GM19239 (cell line): ENCODE measurements at regions not wholly inside any gene's neighbourhood (a gene's known extent, or its start where the extent isn't known, plus 50 kb on each side); places are given as distances from the start of the nearest gene placed in this dataset.
A peak's percentile ranks its signal among the peaks of the same experiment; 100 is the strongest.

ENCODE experiments used
- DNase-seq: peaks from one replicate; pipeline ENCODE4 v3.0.0; 2011; ENCODE audit warnings: low spot score; ENCODE audit not compliant: insufficient read length
- FAIRE-seq: peaks from 2 replicates; lab custom pipeline; 2011; peaks lifted over from hg19 to GRCh38; lab: Jason Lieb, UNC

GRCh38 chr10:44326474-44327030 is 58.3 kb downstream of the CXCL12 start:
- no peak for DNase-seq
- no peak for FAIRE-seq

GRCh38 chr10:44325596-44326307 is 59.1 kb downstream of the CXCL12 start:
- FAIRE-seq: no peak

GRCh38 chr10:44325157-44325556 is 59.7 kb downstream of the CXCL12 start:
- DNase-seq (no peak), FAIRE-seq (no peak)

More at GRCh38 chr10:44325596-44326307, 59.1 kb downstream of the CXCL12 start:
- DNase-seq: no peak

- FAIRE-seq: no peak
Observed at GRCh38 chr10:44323838-44324237, 61.1 kb downstream of the CXCL12 start.

GRCh38 chr10:44322137-44322536 is 62.8 kb downstream of the CXCL12 start:
- no peak for DNase-seq
- no peak for FAIRE-seq

More at GRCh38 chr10:44323838-44324237, 61.1 kb downstream of the CXCL12 start:
- DNase-seq: no peak

GRCh38 chr10:44320756-44321155 is 64.1 kb downstream of the CXCL12 start:
- no peak for DNase-seq
- FAIRE-seq: no peak

- DNase-seq (no peak), FAIRE-seq (no peak)
Observed at GRCh38 chr10:44317856-44318255, 67.0 kb downstream of the CXCL12 start.

- no peak for FAIRE-seq
Observed at GRCh38 chr10:44316922-44317215, 68.0 kb downstream of the CXCL12 start.

GRCh38 chr10:44316187-44316921 is 68.5 kb downstream of the CXCL12 start:
- FAIRE-seq (no peak), DNase-seq (no peak)

More at GRCh38 chr10:44316922-44317215, 68.0 kb downstream of the CXCL12 start:
- no peak for DNase-seq

- no peak for FAIRE-seq
- DNase-seq: no peak
Observed at GRCh38 chr10:44314802-44315460, 70.0 kb downstream of the CXCL12 start.

- DNase-seq: no peak
- FAIRE-seq: no peak
Observed at GRCh38 chr10:44313761-44314165, 71.1 kb downstream of the CXCL12 start.

GRCh38 chr10:44312401-44312800 is 72.5 kb downstream of the CXCL12 start:
- no peak for FAIRE-seq

GRCh38 chr10:44311563-44312051 is 73.3 kb downstream of the CXCL12 start:
- no peak for DNase-seq
- FAIRE-seq: no peak

More at GRCh38 chr10:44312401-44312800, 72.5 kb downstream of the CXCL12 start:
- DNase-seq: no peak

- DNase-seq: peak; percentile 57
- peak; percentile 44 for FAIRE-seq
Observed at GRCh38 chr10:44310762-44311562, 73.9 kb downstream of the CXCL12 start.

GRCh38 chr10:44309939-44310761 is 74.7 kb downstream of the CXCL12 start:
- FAIRE-seq (no peak), DNase-seq (no peak)

- DNase-seq (no peak), FAIRE-seq (no peak)
Observed at GRCh38 chr10:44309361-44309760, 75.5 kb downstream of the CXCL12 start.

GRCh38 chr10:44308935-44309334 is 76.0 kb downstream of the CXCL12 start:
- DNase-seq: no peak
- no peak for FAIRE-seq

GRCh38 chr10:44307691-44308090 is 77.2 kb downstream of the CXCL12 start:
- no peak for DNase-seq
- no peak for FAIRE-seq

GRCh38 chr10:44306762-44307161 is 78.1 kb downstream of the CXCL12 start:
- DNase-seq: no peak
- FAIRE-seq: no peak
